SK-N-MC (cell line): ENCODE measurements at regions not wholly inside any gene's neighbourhood (a gene's known extent, or its start where the extent isn't known, plus 50 kb on each side); places are given as distances from the start of the nearest gene placed in this dataset.

Experiments
- EZH2 ChIP-seq: fragments of 200-600 bp; sonication (generic); IDR thresholded peaks from one replicate; pipeline ENCODE4 v1.6.1; 2017; ENCODE audit warnings: antibody characterized with exemption
- FOXP2 ChIP-seq: optimal IDR thresholded peaks from 2 replicates; pipeline ENCODE3; 2011; ENCODE audit warnings: mild to moderate bottlenecking, moderate library complexity; ENCODE audit not compliant: insufficient read depth; ENCODE audit errors: extremely low read length, control extremely low read depth
- POLR2AphosphoS5 ChIP-seq: IDR thresholded peaks from 2 replicates; pipeline ENCODE4 v1.6.1; 2012; ENCODE audit warnings: mild to moderate bottlenecking, low read depth, low read length, borderline replicate concordance

GRCh38 chr13:97171136-97171535, 51.0 kb upstream of the MBNL2 start:
- TF ChIP-seq POLR2AphosphoS5 (no peak), EZH2 (no peak), FOXP2 (no peak)
